GM10248 (cell line): ENCODE measurements at regions not wholly inside any gene's neighbourhood (a gene's known extent, or its start where the extent isn't known, plus 50 kb on each side); places are given as distances from the start of the nearest gene placed in this dataset.
A peak's percentile ranks its signal among the peaks of the same experiment; 100 is the strongest.

Experiments used
- CTCF ChIA-PET: fragments of 300-600 bp; sonication (Branson Sonifier 250); formaldehyde crosslinking; extraction: SDS; loops from one replicate; lab custom pipeline; 2021; ENCODE audit warnings: antibody characterized with exemption; lab: Yijun Ruan, JAX
- POLR2A ChIA-PET: fragments of 350-650 bp; sonication (Branson Sonifier 250); formaldehyde crosslinking; extraction: SDS; loops from one replicate; lab custom pipeline; 2020; ENCODE audit warnings: antibody characterized with exemption; lab: Yijun Ruan, JAX
- DNase-seq: peaks from one replicate; pipeline ENCODE4 v3.0.0; 2012; ENCODE audit errors: extremely low spot score
- TF ChIP-seq, protein P1 (sequence below): IDR thresholded peaks from 2 replicates; pipeline ENCODE4 v1.5.1; 2012; ENCODE audit warnings: mild to moderate bottlenecking, low read depth; ENCODE audit errors: extremely low read depth, missing control alignments, control extremely low read depth

DNA sequence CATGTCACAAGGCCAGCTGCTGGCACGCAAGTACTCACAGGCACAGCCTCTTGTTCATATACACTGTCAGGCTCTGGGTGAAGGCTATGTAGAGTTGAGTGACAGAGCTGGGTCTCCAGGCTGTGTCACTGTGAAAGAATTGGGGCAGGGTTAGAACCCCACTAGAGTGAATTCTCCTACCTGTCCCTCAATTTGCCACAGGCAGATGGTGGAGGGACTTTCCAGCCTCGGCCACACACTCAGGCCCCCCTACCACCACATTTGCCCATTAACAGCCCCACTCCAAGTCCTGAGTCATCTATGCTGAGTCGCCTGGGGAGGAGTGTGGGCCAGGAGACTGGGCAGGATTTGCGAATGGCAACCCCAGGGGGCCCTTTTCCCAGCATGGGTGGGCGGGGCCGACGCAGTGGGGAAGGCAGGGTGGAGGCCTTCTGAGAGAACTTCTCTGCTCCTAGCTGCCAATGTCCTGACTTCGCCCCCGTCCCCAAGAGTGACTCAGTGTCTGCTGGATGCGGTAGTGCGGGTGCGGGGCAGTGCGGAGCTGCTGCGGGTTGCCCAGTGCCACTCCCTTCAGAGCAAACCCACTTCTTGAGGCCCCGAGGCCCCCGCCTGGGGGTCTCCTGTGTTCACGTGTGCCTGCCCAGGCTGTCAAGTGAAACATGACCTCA is 50.3 kb upstream of the PSD2 start:
- TF ChIP-seq, protein P1, sequence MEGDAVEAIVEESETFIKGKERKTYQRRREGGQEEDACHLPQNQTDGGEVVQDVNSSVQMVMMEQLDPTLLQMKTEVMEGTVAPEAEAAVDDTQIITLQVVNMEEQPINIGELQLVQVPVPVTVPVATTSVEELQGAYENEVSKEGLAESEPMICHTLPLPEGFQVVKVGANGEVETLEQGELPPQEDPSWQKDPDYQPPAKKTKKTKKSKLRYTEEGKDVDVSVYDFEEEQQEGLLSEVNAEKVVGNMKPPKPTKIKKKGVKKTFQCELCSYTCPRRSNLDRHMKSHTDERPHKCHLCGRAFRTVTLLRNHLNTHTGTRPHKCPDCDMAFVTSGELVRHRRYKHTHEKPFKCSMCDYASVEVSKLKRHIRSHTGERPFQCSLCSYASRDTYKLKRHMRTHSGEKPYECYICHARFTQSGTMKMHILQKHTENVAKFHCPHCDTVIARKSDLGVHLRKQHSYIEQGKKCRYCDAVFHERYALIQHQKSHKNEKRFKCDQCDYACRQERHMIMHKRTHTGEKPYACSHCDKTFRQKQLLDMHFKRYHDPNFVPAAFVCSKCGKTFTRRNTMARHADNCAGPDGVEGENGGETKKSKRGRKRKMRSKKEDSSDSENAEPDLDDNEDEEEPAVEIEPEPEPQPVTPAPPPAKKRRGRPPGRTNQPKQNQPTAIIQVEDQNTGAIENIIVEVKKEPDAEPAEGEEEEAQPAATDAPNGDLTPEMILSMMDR: no peak
- POLR2A ChIA-PET: no interaction called here
- CTCF ChIA-PET: interaction anchor here (1.2 to 12.8 kb wide), 4 partner anchors 9 to 112 kb away, joined by 3 to 150 read pairs (median 12); no protein-coding TSS in a partner anchor
- no peak for DNase-seq

- DNase-seq: peak; percentile 76
- CTCF ChIA-PET: interaction anchor here (0.6 to 12.8 kb wide), 4 partner anchors 19 to 223 kb away, joined by 3 to 150 read pairs (median 13); no protein-coding TSS in a partner anchor
- POLR2A ChIA-PET: interaction anchor here (1.1 kb wide), 1 partner anchor 77 kb away, joined by 4 read pairs; no protein-coding TSS in a partner anchor
- TF ChIP-seq, protein P1: no peak
Measured at GRCh38 chr5:139745800-139746690, 49.6 kb upstream of the PSD2 start.
